Right atrium auricular region (tissue), 2 donors: ENCODE measurements at regions not wholly inside any gene's neighbourhood (a gene's known extent, or its start where the extent isn't known, plus 50 kb on each side); places are given as distances from the start of the nearest gene placed in this dataset.
"Not testable (repeated sequence)": the region's sequence is repeated elsewhere in the genome, so short reads cannot be mapped to it uniquely, and the experiment has no call there.

Source experiments
- DNase-seq: peaks from one replicate; pipeline ENCODE4 v3.0.0-alpha.2; 2019; ENCODE audit warnings: low spot score
- H3K27ac ChIP-seq, 2 donors: fragments of 200-600 bp; sonication (generic); 1 replicate in 1 of 2; 2 replicates in 1 of 2; pipeline ENCODE4 v1.5.1; 2016 to 2019
- H3K27me3 ChIP-seq, 2 donors: fragments of 200-600 bp; sonication (generic); one replicate each; pipeline versions ENCODE4 v1.5.1 to v1.6.0; 2017 to 2019
- H3K36me3 ChIP-seq: fragments of 200-600 bp; sonication (generic); one replicate; pipeline ENCODE4 v1.5.1; 2016
- H3K4me1 ChIP-seq, 2 donors: fragments of 200-600 bp; sonication (generic); one replicate each; pipeline versions ENCODE4 v1.5.1 to v1.6.0; 2017 to 2019
- H3K4me3 ChIP-seq, 2 donors: fragments of 200-600 bp; sonication (generic); 1 replicate in 1 of 2; 2 replicates in 1 of 2; pipeline ENCODE4 v1.5.1; 2017 to 2019; ENCODE audit warnings: mild to moderate bottlenecking in 1 of 2, moderate library complexity in 1 of 2
- H3K9me3 ChIP-seq, 2 donors: fragments of 200-600 bp; sonication (generic); one replicate each; pipeline ENCODE4 v1.5.1; 2019
- CTCF ChIP-seq, 2 donors: fragments of 200-600 bp; sonication (generic); IDR thresholded peaks; one replicate each; pipeline ENCODE4 v1.5.1; 2019; ENCODE audit warnings: antibody characterized with exemption in 2 of 2

DNA sequence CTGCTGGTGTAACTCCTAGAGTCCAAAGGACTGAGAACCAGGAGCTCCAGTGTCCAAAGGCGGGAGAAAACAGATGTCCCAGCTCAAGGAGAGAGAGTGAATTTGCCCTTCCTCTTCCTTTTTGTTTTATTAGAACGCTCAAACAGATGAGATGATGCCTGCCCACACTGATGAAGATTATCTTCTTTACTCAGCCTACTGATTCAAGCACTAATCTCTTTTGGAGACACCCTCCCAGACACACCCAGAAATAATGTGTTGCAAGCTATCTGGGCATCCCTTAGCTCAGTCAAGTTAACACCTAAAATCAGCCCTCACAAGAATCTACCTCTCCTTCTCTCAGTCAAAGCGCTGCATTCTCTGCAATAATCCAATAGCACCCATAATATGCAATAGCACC is 78.2 kb upstream of the BCL2L14 start:
- no peak overlapping the region for H3K4me3 ChIP-seq
- H3K27ac ChIP-seq: no peak overlapping the region
- no peaks in the 10 kb centered on the region for H3K4me1 ChIP-seq
- no peak for TF ChIP-seq CTCF (IDR thresholded peaks at IDR 0.05)
- no peaks in the 10 kb centered on the region for H3K9me3 ChIP-seq
- H3K36me3 ChIP-seq: no peaks in the 10 kb centered on the region
- no peak for DNase-seq
- no peaks in the 10 kb centered on the region for H3K27me3 ChIP-seq

DNA sequence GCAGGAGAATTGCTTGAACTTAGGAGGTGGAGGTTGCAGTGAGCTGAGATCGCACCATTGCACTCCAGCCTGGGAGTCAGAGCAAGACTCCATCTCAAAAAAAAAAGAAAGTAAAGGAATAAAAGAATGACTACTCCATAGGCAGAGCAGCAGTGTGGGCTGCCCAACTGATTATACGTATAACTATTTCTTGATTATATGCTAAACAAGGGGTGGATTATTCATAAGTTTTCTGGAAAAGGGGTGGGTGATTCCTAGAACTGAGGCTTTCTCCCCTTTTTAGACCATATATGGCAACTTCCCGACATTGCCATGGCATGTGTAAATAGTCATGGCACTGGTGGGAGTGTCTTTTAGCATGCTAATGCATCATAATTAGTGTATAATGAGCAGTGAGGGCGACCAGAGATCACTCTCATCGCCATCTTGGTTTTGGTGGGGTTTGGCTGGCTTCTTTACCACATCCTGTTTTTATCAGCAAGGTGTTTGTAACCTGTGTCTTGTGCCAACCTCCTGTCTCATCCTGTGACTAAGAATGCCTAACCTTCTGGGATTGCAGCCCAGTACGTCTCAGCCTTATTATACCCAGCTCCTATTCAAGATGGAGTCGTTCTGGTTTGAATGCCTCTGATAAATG is 72.3 kb upstream of the BCL2L14 start:
- not testable (repeated sequence) for H3K27ac ChIP-seq, H3K36me3 ChIP-seq, H3K27me3 ChIP-seq, DNase-seq, H3K4me3 ChIP-seq, H3K4me1 ChIP-seq, H3K9me3 ChIP-seq

GRCh38 chr12:11998944-11999315 is 71.8 kb upstream of the BCL2L14 start:
- DNase-seq: no peak
- no peak overlapping the region for H3K4me3 ChIP-seq
- H3K9me3 ChIP-seq: no peaks in the 10 kb centered on the region
- no peak overlapping the region for H3K27ac ChIP-seq
- no peak for TF ChIP-seq CTCF (IDR thresholded peaks at IDR 0.05)
- H3K36me3 ChIP-seq: no peaks in the 10 kb centered on the region
- H3K27me3 ChIP-seq: no peaks in the 10 kb centered on the region
- no peaks in the 10 kb centered on the region for H3K4me1 ChIP-seq

DNA sequence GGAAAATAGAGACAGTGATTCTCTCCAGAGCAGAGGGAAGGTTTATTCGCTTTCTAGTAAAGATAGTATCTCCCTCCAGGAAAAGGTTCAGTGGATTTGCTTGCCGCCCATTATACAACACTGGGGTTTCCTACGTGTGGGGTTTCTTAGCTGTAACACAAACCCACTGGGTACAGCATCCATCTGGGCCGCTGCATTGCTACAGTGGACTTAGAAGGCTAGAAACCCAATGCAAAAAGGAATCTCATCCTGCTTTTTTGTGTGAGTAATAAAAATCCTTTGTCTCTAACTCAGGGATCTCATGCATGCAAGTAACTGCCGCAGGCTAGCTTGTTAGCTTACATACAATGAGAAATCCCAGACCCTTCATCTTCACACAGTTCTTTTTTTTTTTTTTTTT is 67.1 kb upstream of the BCL2L14 start:
- H3K36me3 ChIP-seq: no peaks in the 10 kb centered on the region
- TF ChIP-seq CTCF (IDR thresholded peaks at IDR 0.05): no peak

DNA sequence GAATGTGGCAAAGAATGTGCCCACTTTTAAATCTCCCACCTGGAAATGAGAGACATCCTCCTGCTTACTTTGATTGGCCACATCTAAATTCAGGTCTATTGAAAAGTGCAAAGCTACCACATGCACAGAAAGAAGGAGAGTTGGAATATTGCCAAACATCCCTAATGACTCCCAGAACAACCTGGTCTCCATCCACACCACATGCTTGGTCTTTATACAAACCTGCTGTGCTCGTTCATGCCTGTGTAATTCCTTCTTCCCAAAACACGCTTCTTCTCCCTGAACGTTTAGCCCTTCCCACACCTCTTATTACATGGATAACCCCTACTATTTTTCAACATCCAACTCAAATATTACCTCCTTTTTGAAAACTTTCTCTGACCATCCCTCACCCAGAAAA is 66.2 kb upstream of the BCL2L14 start:
- no peak for TF ChIP-seq CTCF (IDR thresholded peaks at IDR 0.05)
- Histone ChIP-seq H3K9me3 (no peaks in the 10 kb centered on the region), H3K27ac (no peak overlapping the region), H3K4me3 (no peak overlapping the region), H3K4me1 (no peaks in the 10 kb centered on the region), H3K27me3 (no peaks in the 10 kb centered on the region), H3K36me3 (no peaks in the 10 kb centered on the region)
- no peak for DNase-seq

More for the DNA sequence above, 67.1 kb upstream of the BCL2L14 start:
- Histone ChIP-seq H3K27ac (no peak overlapping the region), H3K4me1 (no peaks in the 10 kb centered on the region), H3K27me3 (no peaks in the 10 kb centered on the region), H3K9me3 (no peaks in the 10 kb centered on the region), H3K4me3 (no peak overlapping the region)
- no peak for DNase-seq

- Histone ChIP-seq H3K9me3 (no peaks in the 10 kb centered on the region), H3K36me3 (no peaks in the 10 kb centered on the region), H3K27ac (no peak overlapping the region), H3K4me3 (no peak overlapping the region), H3K4me1 (peaks cover 0 to 10% of the 10 kb centered on the region in 2 donors), H3K27me3 (no peaks in the 10 kb centered on the region)
- no peak for DNase-seq
- TF ChIP-seq CTCF (IDR thresholded peaks at IDR 0.05): no peak
These were observed 63.6 kb upstream of the BCL2L14 start for GRCh38 chr12:12007001-12007712.
